ENCODE measurements at regions not wholly inside any gene's neighbourhood (a gene's known extent, or its start where the extent isn't known, plus 50 kb on each side); places are given as distances from the start of the nearest gene placed in this dataset.

DNA sequence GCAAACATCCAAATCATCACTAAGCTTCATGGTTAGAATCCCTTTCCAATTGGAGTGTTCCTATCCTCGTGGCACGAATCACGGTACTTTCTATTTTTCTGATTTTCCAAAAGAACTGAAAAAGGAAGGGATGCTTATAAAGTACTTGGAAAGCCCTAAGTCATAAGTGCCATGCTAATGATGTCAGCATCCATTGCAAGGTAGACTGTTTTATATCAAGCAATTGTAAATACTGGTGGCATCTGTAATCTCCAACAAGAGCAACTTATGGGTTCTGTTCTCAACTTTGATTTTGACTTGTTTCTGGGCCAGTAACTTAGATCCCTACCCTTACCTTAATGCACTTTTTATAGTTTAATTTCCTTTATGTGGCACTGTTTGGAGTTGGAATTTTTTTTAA, 619.5 kb downstream of the BCL11A start:
- Histone ChIP-seq H3K4me2 (ENCODE audit: low read depth, low read length) (no peak overlapping the region), H3K4me3 (ENCODE audit: low read length) (no peak overlapping the region), H3K27ac (ENCODE audit: low read length) (no peak overlapping the region), H3K9ac (ENCODE audit: low read length) (no peak overlapping the region), H3K9me2 (replicated peaks; ENCODE audit: insufficient read depth, low read length) (no peaks in the 10 kb centered on the region), H3F3A (ENCODE audit: insufficient read depth, low read length) (no peaks in the 10 kb centered on the region), H3K9me3 (replicated peaks; ENCODE audit: insufficient read depth, low read length) (no peaks in the 10 kb centered on the region), H3K79me2 (ENCODE audit: low read length) (no peaks in the 10 kb centered on the region), H2AFZ (ENCODE audit: low read length) (no peak overlapping the region), H3K27me3 (replicated peaks; ENCODE audit: insufficient read depth, low read length) (no peaks in the 10 kb centered on the region), H3K4me1 (ENCODE audit: low read length) (no peaks in the 10 kb centered on the region), H3K36me3 (replicated peaks; ENCODE audit: insufficient read depth, low read length) (no peaks in the 10 kb centered on the region), H4K20me1 (ENCODE audit: insufficient read depth, low read length) (no peaks in the 10 kb centered on the region)
- no peak for DNase-seq
- TF ChIP-seq EZH2 (optimal IDR thresholded peaks at IDR 0.05; ENCODE audit: low read depth, low read length) (no peak), EZH2phosphoT487 (IDR thresholded peaks at IDR 0.05; ENCODE audit: low read length) (no peak)
- TF ChIP-seq, protein P1, sequence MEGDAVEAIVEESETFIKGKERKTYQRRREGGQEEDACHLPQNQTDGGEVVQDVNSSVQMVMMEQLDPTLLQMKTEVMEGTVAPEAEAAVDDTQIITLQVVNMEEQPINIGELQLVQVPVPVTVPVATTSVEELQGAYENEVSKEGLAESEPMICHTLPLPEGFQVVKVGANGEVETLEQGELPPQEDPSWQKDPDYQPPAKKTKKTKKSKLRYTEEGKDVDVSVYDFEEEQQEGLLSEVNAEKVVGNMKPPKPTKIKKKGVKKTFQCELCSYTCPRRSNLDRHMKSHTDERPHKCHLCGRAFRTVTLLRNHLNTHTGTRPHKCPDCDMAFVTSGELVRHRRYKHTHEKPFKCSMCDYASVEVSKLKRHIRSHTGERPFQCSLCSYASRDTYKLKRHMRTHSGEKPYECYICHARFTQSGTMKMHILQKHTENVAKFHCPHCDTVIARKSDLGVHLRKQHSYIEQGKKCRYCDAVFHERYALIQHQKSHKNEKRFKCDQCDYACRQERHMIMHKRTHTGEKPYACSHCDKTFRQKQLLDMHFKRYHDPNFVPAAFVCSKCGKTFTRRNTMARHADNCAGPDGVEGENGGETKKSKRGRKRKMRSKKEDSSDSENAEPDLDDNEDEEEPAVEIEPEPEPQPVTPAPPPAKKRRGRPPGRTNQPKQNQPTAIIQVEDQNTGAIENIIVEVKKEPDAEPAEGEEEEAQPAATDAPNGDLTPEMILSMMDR (IDR thresholded peaks at IDR 0.05; ENCODE audit: low read length): no peak

DNA sequence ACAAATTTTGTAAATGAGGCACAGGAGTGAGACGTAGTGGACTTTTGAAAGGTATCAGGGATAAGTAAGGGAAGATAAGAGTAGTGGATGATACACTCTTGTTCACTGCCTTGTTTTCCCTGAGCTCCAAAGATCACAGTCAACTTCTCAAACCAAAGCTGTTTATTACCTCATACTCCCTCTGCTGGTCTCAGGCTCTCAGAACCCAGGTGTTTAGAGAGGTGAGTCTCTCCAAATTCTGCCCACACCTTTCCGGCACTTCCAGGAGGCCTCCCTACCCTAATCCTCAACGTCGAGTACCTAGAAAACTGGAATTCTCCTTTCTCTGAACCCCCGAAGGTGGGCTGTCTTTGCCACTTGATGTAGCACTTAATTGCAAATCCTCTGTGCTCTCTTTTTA, 621.1 kb downstream of the BCL11A start:
- Histone ChIP-seq H3K4me1 (ENCODE audit: low read length) (no peaks in the 10 kb centered on the region), H3F3A (ENCODE audit: insufficient read depth, low read length) (no peaks in the 10 kb centered on the region), H3K9me2 (replicated peaks; ENCODE audit: insufficient read depth, low read length) (no peaks in the 10 kb centered on the region), H3K79me2 (ENCODE audit: low read length) (no peaks in the 10 kb centered on the region), H2AFZ (ENCODE audit: low read length) (no peak overlapping the region), H3K27ac (ENCODE audit: low read length) (no peak overlapping the region), H3K9ac (ENCODE audit: low read length) (no peak overlapping the region), H3K4me3 (ENCODE audit: low read length) (no peak overlapping the region), H3K4me2 (ENCODE audit: low read depth, low read length) (no peak overlapping the region), H3K27me3 (replicated peaks; ENCODE audit: insufficient read depth, low read length) (no peaks in the 10 kb centered on the region), H3K36me3 (replicated peaks; ENCODE audit: insufficient read depth, low read length) (no peaks in the 10 kb centered on the region), H3K9me3 (replicated peaks; ENCODE audit: insufficient read depth, low read length) (no peaks in the 10 kb centered on the region), H4K20me1 (ENCODE audit: insufficient read depth, low read length) (no peaks in the 10 kb centered on the region)
- no peak for TF ChIP-seq EZH2phosphoT487 (IDR thresholded peaks at IDR 0.05; ENCODE audit: low read length)
- TF ChIP-seq, protein P1 (IDR thresholded peaks at IDR 0.05; ENCODE audit: low read length): no peak
- TF ChIP-seq EZH2 (optimal IDR thresholded peaks at IDR 0.05; ENCODE audit: low read depth, low read length): no peak
- no peak for DNase-seq

GRCh38 chr2:59930430-59930829, 623.0 kb downstream of the BCL11A start:
- no peaks in the 10 kb centered on the region for H3K36me3 ChIP-seq (replicated peaks; ENCODE audit: insufficient read depth, low read length)
- H3K79me2 ChIP-seq (ENCODE audit: low read length): no peaks in the 10 kb centered on the region
- H3K27me3 ChIP-seq (replicated peaks; ENCODE audit: insufficient read depth, low read length): no peaks in the 10 kb centered on the region
- no peak for DNase-seq
- no peaks in the 10 kb centered on the region for H3F3A ChIP-seq (ENCODE audit: insufficient read depth, low read length)
- H3K27ac ChIP-seq (ENCODE audit: low read length): no peak overlapping the region
- no peak overlapping the region for H3K9ac ChIP-seq (ENCODE audit: low read length)
- H3K4me3 ChIP-seq (ENCODE audit: low read length): no peak overlapping the region
- no peaks in the 10 kb centered on the region for H3K4me1 ChIP-seq (ENCODE audit: low read length)
- H3K9me3 ChIP-seq (replicated peaks; ENCODE audit: insufficient read depth, low read length): no peaks in the 10 kb centered on the region
- H4K20me1 ChIP-seq (ENCODE audit: insufficient read depth, low read length): no peaks in the 10 kb centered on the region
- no peak for TF ChIP-seq EZH2phosphoT487 (IDR thresholded peaks at IDR 0.05; ENCODE audit: low read length)
- TF ChIP-seq, protein P1 (IDR thresholded peaks at IDR 0.05; ENCODE audit: low read length): no peak
- TF ChIP-seq EZH2 (optimal IDR thresholded peaks at IDR 0.05; ENCODE audit: low read depth, low read length): no peak
- H3K9me2 ChIP-seq (replicated peaks; ENCODE audit: insufficient read depth, low read length): no peaks in the 10 kb centered on the region
- no peak overlapping the region for H2AFZ ChIP-seq (ENCODE audit: low read length)
- H3K4me2 ChIP-seq (ENCODE audit: low read depth, low read length): no peak overlapping the region

Data from MM.1S (cell line).